OCI-LY3 (cell line): ENCODE measurements at regions not wholly inside any gene's neighbourhood (a gene's known extent, or its start where the extent isn't known, plus 50 kb on each side); places are given as distances from the start of the nearest gene placed in this dataset.

Experiments used
- H2AFZ ChIP-seq: fragments of 200-600, 300-600 bp; shearing (Covaris generic); 2 replicates; pipeline ENCODE4 v1.6.0; 2014; ENCODE audit warnings: antibody characterized with exemption, low read depth, low read length
- H3K27ac ChIP-seq: fragments of 200-600, 300-600 bp; sonication (generic); 2 replicates; pipeline ENCODE4 v1.5.1; 2014; ENCODE audit warnings: mild to moderate bottlenecking, low read length, moderate library complexity, mixed read lengths
- H3K27me3 ChIP-seq: fragments of 200-600, 300-600 bp; sonication (generic); 2 replicates; pipeline ENCODE4 v1.6.1; 2014; ENCODE audit warnings: low read depth, low read length, mixed read lengths
- H3K36me3 ChIP-seq: fragments of 200-600, 300-600 bp; sonication (generic); replicated peaks from 2 replicates; pipeline ENCODE3; 2014; ENCODE audit warnings: low read depth, low read length, mixed read lengths
- H3K4me1 ChIP-seq: fragments of 300-600, 200-600 bp; sonication (generic); 2 replicates; pipeline ENCODE4 v1.6.1; 2014; ENCODE audit warnings: low read length, mixed read lengths
- H3K4me2 ChIP-seq: fragments of 200-600, 300-600 bp; sonication (generic); 2 replicates; pipeline ENCODE4 v1.6.1; 2014; ENCODE audit warnings: low read length, mixed read lengths
- H3K4me3 ChIP-seq: fragments of 300-600, 200-600 bp; sonication (generic); 2 replicates; pipeline ENCODE4 v1.5.1; 2014; ENCODE audit warnings: antibody characterized with exemption, mild to moderate bottlenecking, low read length, moderate library complexity
- H3K79me2 ChIP-seq: fragments of 300-600, 200-600 bp; shearing (Covaris generic); 2 replicates; pipeline ENCODE4 v1.6.1; 2014; ENCODE audit warnings: mild to moderate bottlenecking, low read length, mixed read lengths
- H3K9ac ChIP-seq: fragments of 300-600, 200-600 bp; shearing (Covaris generic); 2 replicates; pipeline ENCODE4 v1.6.0; 2014; ENCODE audit warnings: mild to moderate bottlenecking, low read length, moderate library complexity
- H3K9me3 ChIP-seq: fragments of 200-600, 300-600 bp; shearing (Covaris generic); 2 replicates; pipeline ENCODE4 v1.6.1; 2014; ENCODE audit warnings: low read length, mixed read lengths; ENCODE audit not compliant: insufficient read depth
- H4K20me1 ChIP-seq: fragments of 200-600, 300-600 bp; sonication (generic); 2 replicates; pipeline ENCODE4 v1.6.1; 2016; ENCODE audit warnings: low read length, mixed read lengths; ENCODE audit not compliant: insufficient read depth
- EZH2phosphoT487 ChIP-seq: fragments of 200-600 bp; shearing (Covaris generic); IDR thresholded peaks from 2 replicates; pipeline ENCODE4 v1.6.1; 2018; ENCODE audit warnings: antibody characterized with exemption, mixed run types, low read depth
- TF ChIP-seq, protein P1 (sequence below): fragments of 200-600, 300-600 bp; sonication (generic); IDR thresholded peaks from 2 replicates; pipeline ENCODE4 v1.5.1; 2014; ENCODE audit warnings: antibody characterized with exemption, low read length, low read depth

- Histone ChIP-seq H3K4me2 (no peak overlapping the region), H3K27ac (no peak overlapping the region), H3K4me3 (no peak overlapping the region), H3K36me3 (no peaks in the 10 kb centered on the region), H2AFZ (no peak overlapping the region), H3K9me3 (no peaks in the 10 kb centered on the region), H4K20me1 (no peaks in the 10 kb centered on the region), H3K27me3 (peaks cover 31% of the 10 kb centered on the region), H3K79me2 (no peaks in the 10 kb centered on the region), H3K9ac (no peak overlapping the region), H3K4me1 (0 out of 2 replicates have a peak, but pooled peaks cover 5% of the 10 kb centered on the region)
- TF ChIP-seq, protein P1, sequence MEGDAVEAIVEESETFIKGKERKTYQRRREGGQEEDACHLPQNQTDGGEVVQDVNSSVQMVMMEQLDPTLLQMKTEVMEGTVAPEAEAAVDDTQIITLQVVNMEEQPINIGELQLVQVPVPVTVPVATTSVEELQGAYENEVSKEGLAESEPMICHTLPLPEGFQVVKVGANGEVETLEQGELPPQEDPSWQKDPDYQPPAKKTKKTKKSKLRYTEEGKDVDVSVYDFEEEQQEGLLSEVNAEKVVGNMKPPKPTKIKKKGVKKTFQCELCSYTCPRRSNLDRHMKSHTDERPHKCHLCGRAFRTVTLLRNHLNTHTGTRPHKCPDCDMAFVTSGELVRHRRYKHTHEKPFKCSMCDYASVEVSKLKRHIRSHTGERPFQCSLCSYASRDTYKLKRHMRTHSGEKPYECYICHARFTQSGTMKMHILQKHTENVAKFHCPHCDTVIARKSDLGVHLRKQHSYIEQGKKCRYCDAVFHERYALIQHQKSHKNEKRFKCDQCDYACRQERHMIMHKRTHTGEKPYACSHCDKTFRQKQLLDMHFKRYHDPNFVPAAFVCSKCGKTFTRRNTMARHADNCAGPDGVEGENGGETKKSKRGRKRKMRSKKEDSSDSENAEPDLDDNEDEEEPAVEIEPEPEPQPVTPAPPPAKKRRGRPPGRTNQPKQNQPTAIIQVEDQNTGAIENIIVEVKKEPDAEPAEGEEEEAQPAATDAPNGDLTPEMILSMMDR = no peak
- TF ChIP-seq EZH2phosphoT487 = no peak
These were observed 1379.9 kb downstream of the TBC1D22A start for GRCh38 chr22:48142388-48142787.

DNA sequence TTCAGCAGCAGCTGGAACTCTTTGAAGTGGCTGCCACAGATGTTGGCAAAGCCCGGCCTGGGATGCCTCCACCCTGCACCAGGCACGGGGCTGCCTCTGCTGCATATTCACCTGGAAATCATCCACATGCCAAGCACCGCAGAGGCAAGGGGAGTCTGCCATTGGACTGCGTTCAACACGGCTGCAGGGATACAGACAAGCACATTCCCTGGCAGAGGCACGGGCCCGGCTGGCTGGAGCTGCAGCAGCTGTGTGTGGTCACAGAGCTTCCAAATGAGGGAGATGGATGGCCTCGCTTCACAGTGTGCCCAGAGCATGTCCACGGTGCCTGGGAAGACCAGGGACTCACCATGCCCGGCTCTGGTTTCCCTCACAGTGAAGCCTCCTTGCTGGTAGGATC, 1378.9 kb downstream of the TBC1D22A start:
- H4K20me1 ChIP-seq = no peaks in the 10 kb centered on the region
- H3K4me2 ChIP-seq = no peak overlapping the region
- no peak overlapping the region for H3K27ac ChIP-seq
- peaks cover 26% of the 10 kb centered on the region for H3K27me3 ChIP-seq
- no peak for TF ChIP-seq EZH2phosphoT487
- TF ChIP-seq, protein P1 = no peak
- no peaks in the 10 kb centered on the region for H3K9me3 ChIP-seq
- no peaks in the 10 kb centered on the region for H3K36me3 ChIP-seq
- H3K79me2 ChIP-seq = no peaks in the 10 kb centered on the region
- no peak overlapping the region for H2AFZ ChIP-seq
- H3K9ac ChIP-seq = no peak overlapping the region
- H3K4me1 ChIP-seq = 0 out of 2 replicates have a peak, but pooled peaks cover 5% of the 10 kb centered on the region
- H3K4me3 ChIP-seq = no peak overlapping the region

GRCh38 chr22:48140261-48140813, 1377.9 kb downstream of the TBC1D22A start:
- Histone ChIP-seq H3K27ac (no peak overlapping the region), H3K27me3 (peaks cover 18% of the 10 kb centered on the region), H3K4me3 (no peak overlapping the region), H3K36me3 (no peaks in the 10 kb centered on the region), H3K4me1 (0 out of 2 replicates have a peak, but pooled peaks cover under 1% of the 10 kb centered on the region), H3K79me2 (no peaks in the 10 kb centered on the region), H3K9ac (no peak overlapping the region), H3K4me2 (no peak overlapping the region), H4K20me1 (no peaks in the 10 kb centered on the region), H2AFZ (no peak overlapping the region), H3K9me3 (no peaks in the 10 kb centered on the region)
- TF ChIP-seq EZH2phosphoT487 = no peak
- TF ChIP-seq, protein P1 = no peak

DNA sequence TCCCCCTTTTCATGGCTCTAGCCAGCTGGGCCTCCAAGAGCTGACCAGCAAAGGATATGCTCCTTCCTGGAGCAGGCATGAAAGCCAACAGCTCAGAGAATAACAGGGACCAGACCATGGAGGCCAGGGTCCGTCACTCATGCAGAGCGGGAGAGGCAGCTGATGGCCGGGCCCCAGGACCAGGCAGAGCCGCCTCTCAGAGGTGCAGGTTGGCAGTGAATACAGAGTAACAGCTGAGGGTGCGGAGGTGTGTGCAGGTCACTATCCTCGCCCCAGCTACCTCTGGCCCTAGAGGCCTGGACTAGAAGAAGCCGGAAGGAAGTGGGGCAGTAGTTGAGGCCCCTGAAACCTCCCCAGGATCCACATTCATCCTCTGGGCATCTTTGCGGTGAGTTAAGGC, 1377.3 kb downstream of the TBC1D22A start:
- Histone ChIP-seq H3K9me3 (no peaks in the 10 kb centered on the region), H3K9ac (no peak overlapping the region), H3K4me3 (no peak overlapping the region), H3K27ac (no peak overlapping the region), H3K4me1 (no peaks in the 10 kb centered on the region), H3K4me2 (no peak overlapping the region), H2AFZ (no peak overlapping the region), H4K20me1 (no peaks in the 10 kb centered on the region), H3K27me3 (peaks cover 12% of the 10 kb centered on the region; the same call in 1 of the 2 replicates), H3K79me2 (no peaks in the 10 kb centered on the region), H3K36me3 (no peaks in the 10 kb centered on the region)
- TF ChIP-seq, protein P1 = no peak
- no peak for TF ChIP-seq EZH2phosphoT487
